GM18909 (cell line): ENCODE measurements at regions not wholly inside any gene's neighbourhood (a gene's known extent, or its start where the extent isn't known, plus 50 kb on each side); places are given as distances from the start of the nearest gene placed in this dataset.
"Not testable (repeated sequence)": the region's sequence is repeated elsewhere in the genome, so short reads cannot be mapped to it uniquely, and the experiment has no call there.

ENCODE experiments used
- ATAC-seq: cut with Tn5 transposase; IDR thresholded peaks from one replicate; pipeline ENCODE4 v1.9.1; 2021; ENCODE audit warnings: mild to moderate bottlenecking; ENCODE audit not compliant: unreplicated experiment, poor library complexity

- no peak for ATAC-seq
Measured at GRCh38 chrX:122133478-122133877, 1050.6 kb upstream of the GRIA3 start.

DNA sequence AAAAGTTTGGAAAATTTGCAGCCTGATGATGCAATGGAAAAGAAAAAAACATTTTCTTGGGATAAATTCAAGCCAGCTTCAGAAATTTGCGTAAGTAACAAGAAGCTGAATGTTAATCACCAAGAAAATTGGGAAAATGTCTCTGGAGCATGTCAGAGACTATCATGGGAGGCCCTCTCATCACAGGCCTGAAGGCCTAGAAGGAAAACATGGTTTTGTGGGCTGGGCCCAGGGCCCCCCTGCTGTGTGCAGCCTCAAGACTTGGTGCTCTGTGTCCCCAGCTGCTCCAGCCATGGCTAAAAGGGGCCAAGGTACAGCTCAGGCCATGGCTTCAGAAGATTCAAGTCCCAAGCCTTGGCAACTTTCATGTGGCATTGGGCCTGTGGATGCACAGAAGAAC, 1049.8 kb upstream of the GRIA3 start:
- ATAC-seq, result no peak

GRCh38 chrX:122135070-122135469, 1049.0 kb upstream of the GRIA3 start:
- no peak for ATAC-seq

- ATAC-seq, result not testable (repeated sequence)
Measured at GRCh38 chrX:122140219-122140618, 1043.9 kb upstream of the GRIA3 start.

DNA sequence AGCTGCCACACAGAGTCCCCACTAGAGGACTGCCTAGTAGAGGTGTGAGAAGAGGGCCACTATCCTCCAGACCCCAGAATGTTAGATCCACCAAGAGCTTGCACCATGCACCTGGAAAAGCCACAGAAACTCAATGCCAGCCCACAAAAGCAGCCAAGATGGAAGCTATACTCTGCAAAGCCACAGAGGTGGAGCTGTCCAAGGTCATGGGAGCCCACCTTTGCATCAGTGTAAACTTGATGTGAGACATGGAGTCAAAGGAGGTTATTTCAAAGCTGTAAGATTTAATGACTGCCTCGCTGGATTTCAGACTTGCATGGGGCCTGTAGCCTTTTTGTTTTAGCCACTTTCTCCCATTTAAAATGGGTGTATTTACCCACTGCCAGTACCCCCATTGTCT, 1030.1 kb upstream of the GRIA3 start:
- no peak for ATAC-seq

GRCh38 chrX:122168241-122168640, 1015.8 kb upstream of the GRIA3 start:
- no peak for ATAC-seq

- ATAC-seq, result no peak
Measured at GRCh38 chrX:122184791-122185190, 999.3 kb upstream of the GRIA3 start.

- ATAC-seq, result no peak
Measured at GRCh38 chrX:122187069-122187713, 996.9 kb upstream of the GRIA3 start.

DNA sequence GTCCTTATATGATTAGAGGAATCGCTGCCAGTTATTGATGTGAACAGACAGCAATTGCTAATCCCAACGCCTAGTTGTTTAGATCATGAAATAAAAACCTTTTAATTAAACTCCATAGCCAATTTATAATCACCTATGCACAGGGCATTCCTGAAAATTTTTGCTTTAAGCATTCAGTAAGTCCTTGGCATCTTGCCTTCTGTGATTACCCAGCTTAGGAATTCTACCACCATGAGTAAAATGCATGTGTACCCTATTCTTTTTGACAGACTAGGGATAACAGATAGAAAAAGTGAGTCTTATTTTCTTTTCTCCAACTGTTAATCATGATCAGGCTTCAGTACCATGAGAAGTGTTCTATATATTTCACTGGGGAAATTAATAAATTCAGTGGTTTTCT, 995.3 kb upstream of the GRIA3 start:
- ATAC-seq, result no peak

- no peak for ATAC-seq
Measured at GRCh38 chrX:122196343-122196742, 987.7 kb upstream of the GRIA3 start.

DNA sequence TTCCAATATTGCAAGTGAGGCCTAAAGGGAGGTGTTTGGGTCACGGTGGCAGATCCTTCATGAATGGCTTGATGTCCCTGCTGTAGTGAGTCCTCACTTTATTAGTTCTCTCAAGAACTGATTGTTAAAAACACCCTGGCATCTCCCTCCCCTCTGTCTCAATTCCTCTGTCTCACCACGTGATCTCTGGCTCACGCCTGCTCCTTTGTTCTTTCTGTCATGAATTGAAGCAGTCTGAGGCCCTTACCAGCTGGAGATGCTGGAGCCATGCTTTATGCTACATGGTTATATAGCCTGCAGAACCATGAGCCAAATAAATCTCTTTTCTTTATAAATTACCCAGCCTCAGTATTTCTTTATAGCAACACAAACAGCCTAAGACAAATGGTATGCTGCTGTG, 980.7 kb upstream of the GRIA3 start:
- ATAC-seq, result no peak

GRCh38 chrX:122218666-122219065, 965.4 kb upstream of the GRIA3 start:
- ATAC-seq, result no peak

GRCh38 chrX:122219226-122219625, 964.9 kb upstream of the GRIA3 start:
- no peak for ATAC-seq

GRCh38 chrX:122219735-122220134, 964.3 kb upstream of the GRIA3 start:
- no peak for ATAC-seq

GRCh38 chrX:122220644-122221373, 963.3 kb upstream of the GRIA3 start:
- ATAC-seq, result no peak

DNA sequence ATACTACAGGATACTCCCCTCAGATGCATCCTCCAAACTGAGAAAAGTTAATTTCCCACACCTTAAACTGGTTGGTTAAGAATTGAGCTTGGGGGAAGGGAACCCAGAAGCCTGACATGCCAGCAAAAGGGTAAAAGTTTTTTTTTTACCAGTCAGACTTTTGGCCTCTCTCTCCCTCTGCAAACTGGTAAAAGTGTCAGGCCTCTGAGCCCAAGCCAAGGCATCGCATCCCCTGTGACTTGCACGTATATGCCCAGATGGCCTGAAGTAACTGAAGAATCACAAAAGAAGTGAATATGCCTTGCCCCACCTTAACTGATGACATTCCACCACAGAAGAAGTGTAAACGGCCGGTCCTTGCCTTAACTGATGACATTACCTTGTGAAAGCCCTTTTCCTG, 962.3 kb upstream of the GRIA3 start:
- not testable (repeated sequence) for ATAC-seq

DNA sequence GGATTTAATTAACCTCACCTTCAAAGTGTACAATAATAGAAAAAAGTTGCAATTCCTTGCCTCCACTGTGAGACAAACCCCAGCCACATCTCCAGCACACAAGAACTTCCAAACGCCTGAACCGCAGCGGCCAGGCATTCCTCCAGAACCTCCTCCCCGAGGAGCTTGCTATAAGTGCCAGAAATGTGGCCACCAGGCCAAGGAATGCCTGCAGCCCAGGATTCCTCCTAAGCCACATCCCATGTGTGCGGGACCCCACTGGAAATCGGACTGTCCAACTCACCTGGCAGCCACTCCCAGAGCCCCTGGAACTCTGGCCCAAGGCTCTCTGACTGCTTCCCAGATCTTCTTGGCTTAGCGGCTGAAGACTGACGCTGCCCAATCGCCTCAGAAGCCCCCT, 959.9 kb upstream of the GRIA3 start:
- ATAC-seq, result not testable (repeated sequence)

DNA sequence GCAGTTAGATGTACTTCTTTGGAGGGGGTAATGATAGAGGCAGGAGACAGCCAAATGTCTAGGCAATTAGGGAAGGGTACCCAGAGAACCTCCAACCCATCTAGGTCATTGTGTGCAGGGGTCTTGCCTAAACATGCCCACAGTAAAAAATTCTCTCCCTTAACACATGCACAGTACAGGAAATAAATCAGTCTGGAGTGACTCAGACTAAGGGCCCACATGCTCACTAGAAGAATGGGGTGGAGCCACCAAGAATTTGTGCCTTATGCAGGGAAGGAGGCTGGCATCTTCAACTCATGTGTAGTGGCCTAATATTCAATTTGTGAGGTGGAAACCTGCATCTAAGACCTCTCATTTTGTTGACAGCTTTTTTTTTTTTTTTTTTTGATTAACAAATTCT, 945.3 kb upstream of the GRIA3 start:
- no peak for ATAC-seq

DNA sequence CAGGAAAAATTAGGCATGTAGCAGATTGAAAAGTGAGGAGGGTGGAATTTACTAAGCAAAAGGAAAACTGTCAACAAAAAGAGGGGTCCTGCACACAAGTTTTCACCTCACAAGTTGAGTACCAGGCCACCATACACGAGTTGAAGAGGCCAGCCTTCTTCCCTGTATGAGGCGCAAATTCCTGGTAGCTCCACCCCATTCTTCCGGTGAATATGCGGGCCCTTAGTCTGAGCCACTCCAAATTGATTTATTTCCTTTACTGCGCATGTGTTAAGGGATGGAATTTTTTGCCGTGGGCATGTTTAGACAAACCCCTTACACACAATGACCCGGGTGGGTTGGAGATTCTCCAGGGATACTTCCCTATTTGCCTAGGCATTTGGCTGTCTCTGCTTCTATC, 942.1 kb upstream of the GRIA3 start:
- ATAC-seq, result no peak

GRCh38 chrX:122244080-122244479, 940.0 kb upstream of the GRIA3 start:
- no peak for ATAC-seq

DNA sequence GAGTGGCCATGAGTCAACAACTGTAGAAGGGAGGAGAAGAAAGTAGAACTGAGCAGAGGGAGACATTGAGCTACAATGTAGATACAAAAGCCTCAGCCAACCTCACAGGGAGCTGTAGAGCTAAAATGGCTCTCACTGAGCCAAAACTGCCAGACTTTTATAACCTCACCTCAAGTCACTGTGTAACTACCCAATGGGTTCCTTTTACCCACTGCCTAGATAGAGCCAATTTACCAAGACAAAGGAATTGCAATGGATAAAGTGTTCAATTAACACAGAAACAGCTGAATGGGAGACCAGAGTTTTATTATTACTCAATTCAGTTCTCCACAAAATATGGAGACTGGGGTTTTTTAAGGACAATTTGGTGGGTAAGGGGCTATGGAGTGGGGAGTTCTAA, 938.9 kb upstream of the GRIA3 start:
- no peak for ATAC-seq

DNA sequence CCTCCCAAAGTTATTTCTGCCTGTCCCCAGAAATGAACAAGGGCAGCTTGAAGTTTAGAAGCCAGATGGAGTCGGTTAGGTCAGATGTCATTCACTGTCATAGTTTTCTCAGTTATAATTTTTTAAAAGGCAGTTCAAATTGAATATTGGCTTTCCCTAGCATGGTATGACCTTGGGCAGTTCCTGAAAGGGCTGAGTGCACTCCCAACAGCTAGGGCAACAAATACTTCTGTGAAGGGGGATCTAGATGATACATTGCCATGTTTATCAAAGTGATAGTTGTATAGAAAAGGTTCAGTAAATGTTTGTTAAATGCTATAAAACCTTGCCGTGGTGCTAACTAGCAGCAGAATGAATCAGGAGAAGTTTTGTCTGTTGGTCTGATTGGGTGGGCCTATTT, 938.1 kb upstream of the GRIA3 start:
- no peak for ATAC-seq
